ENCODE measurements at regions not wholly inside any gene's neighbourhood (a gene's known extent, or its start where the extent isn't known, plus 50 kb on each side); places are given as distances from the start of the nearest gene placed in this dataset. TPM values are rescaled to one million over a fixed set of nuclear protein-coding genes. Genes with fewer than 3 reads are reported as not detected.

DNA sequence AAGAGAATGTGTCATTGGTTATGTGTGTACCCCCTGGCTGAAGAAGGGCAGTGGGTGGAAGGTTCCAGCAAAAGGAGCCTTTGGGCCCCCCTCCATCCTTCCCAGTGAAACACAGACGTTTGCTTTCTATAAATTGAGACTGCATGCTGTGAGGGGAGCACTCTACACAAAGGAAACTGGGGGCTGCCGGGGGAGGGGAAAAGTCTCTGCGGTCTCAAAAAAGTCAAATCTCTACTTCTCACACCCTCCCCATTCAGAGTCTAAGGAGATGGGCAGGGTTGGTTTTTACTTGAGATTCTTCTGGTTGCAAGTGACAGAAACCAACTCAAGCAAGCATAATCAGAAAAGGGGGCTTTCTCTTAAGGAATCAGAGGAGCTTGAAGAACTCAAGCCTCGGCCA, 50.1 kb upstream of the TLE3 start:
- Histone ChIP-seq H2AK5ac (ENCODE audit: low read depth, low read length) (no peak overlapping the region), H3K4me2 (ENCODE audit: low read depth, low read length) (no peak overlapping the region), H4K91ac (ENCODE audit: insufficient read depth, low read depth, low read length) (no peak overlapping the region), H3K4me3 (ENCODE audit: insufficient read depth, low read depth, low read length) (no peak overlapping the region), H3K4ac (ENCODE audit: low read depth, low read length) (no peak overlapping the region), H3K27me3 (ENCODE audit: control insufficient read depth, insufficient read depth, low read length) (peaks cover 21% of the 10 kb centered on the region), H2BK20ac (ENCODE audit: low read depth, low read length) (no peak overlapping the region), H3K56ac (ENCODE audit: extremely low read depth, insufficient read depth, low read length) (no peak overlapping the region), H3K14ac (replicated peaks; ENCODE audit: low read depth, low read length) (no peak overlapping the region), H4K20me1 (ENCODE audit: insufficient read depth, low read length) (no peaks in the 10 kb centered on the region), H3K4me1 (ENCODE audit: control insufficient read depth, insufficient read depth, low read length) (peaks cover 2% of the 10 kb centered on the region; the same call in 1 of the 2 replicates), H4K8ac (ENCODE audit: low read depth in 2 of 2, low read length in 2 of 2) (no peak overlapping the region), H3K9me1 (ENCODE audit: insufficient read depth, low read length) (no peaks in the 10 kb centered on the region), H3K27ac (ENCODE audit: insufficient read depth, low read length) (no peak overlapping the region), H3K23ac (ENCODE audit: low read depth, low read length) (no peak overlapping the region), H2BK5ac (ENCODE audit: low read depth, low read length, poor library complexity, severe bottlenecking) (no peak overlapping the region), H3K9ac (ENCODE audit: low read depth, low read length) (no peak overlapping the region), H3K79me1 (ENCODE audit: low read depth in 1 of 2, low read length in 2 of 2) (no peaks in the 10 kb centered on the region), H2BK120ac (ENCODE audit: low read depth, low read length) (no peak overlapping the region), H2AK9ac (replicated peaks; ENCODE audit: low read depth, low read length, poor library complexity) (no peak overlapping the region), H4K5ac (ENCODE audit: low read depth, low read length) (no peak overlapping the region), H3K36me3 (ENCODE audit: control insufficient read depth, insufficient read depth, low read length) (no peaks in the 10 kb centered on the region), H2AFZ (replicated peaks; ENCODE audit: low read length, poor library complexity) (no peak overlapping the region), H3K9me3 (ENCODE audit: control insufficient read depth, insufficient read depth, low read length) (no peaks in the 10 kb centered on the region), H2BK15ac (ENCODE audit: low read depth, low read length) (no peak overlapping the region), H3K18ac (ENCODE audit: low read depth, low read length) (no peak overlapping the region)
- no CpG with 5 or more reads among the region's 4 CpGs for WGBS, 2 experiments (ENCODE audit: extremely low coverage in 2 of 2, insufficient read length in 1 of 2)
- ATAC-seq (ENCODE audit: low read depth) (no peak), DNase-seq (no peak)
- POLR2A ChIA-PET (ENCODE audit: unreplicated experiment), result no interaction called here
- intact Hi-C loops (cut with micrococcal nuclease) (no loop called here), dilution Hi-C loops (cut with HindIII; ENCODE audit: low sequenced_read_pairs, unreplicated experiment) (no loop called here), in situ Hi-C loops (cut with MboI; ENCODE audit: low sequenced_read_pairs) (no loop called here)
- CTCF ChIA-PET, result no interaction called here
- BruUV-seq (replicated peaks), result no TSS peak
- no peak for TF ChIP-seq CEBPB (IDR thresholded peaks at IDR 0.05; ENCODE audit: low read depth, low read length)
- no peak for TF ChIP-seq RFX5 (IDR thresholded peaks at IDR 0.05; ENCODE audit: low read depth, low read length)

Small RNA genes in the stretch of these regions (microRNA-seq; reads per million reads assigned to microRNA genes)
- not detected for gene RNU6-745P (ENCODE audit: insufficient read depth, insufficient read length)

Small RNA genes in the stretch of these regions (small RNA-seq; reads per million reads assigned to genes)
- gene RNU6-745P, result 0 reads per million in 5 experiments
